ENCODE measurements at regions not wholly inside any gene's neighbourhood (a gene's known extent, or its start where the extent isn't known, plus 50 kb on each side); places are given as distances from the start of the nearest gene placed in this dataset.

GRCh38 chr2:45263147-45263546, 253.9 kb upstream of the SIX2 start:
- DNase-seq = no peak
- Histone ChIP-seq H3K4me1 (no peaks in the 10 kb centered on the region), H3K4me3 (no peak overlapping the region), H3K27ac (no peak overlapping the region), H3K9me3 (no peaks in the 10 kb centered on the region), H3K36me3 (ENCODE audit: low read depth, missing control alignments) (no peaks in the 10 kb centered on the region), H3K27me3 (no peaks in the 10 kb centered on the region)
- intact Hi-C loops (cut with DNase I; ENCODE audit: low total_unique reads) = no loop called here
- TF ChIP-seq POLR2A (IDR thresholded peaks at IDR 0.05) = no peak
- TF ChIP-seq, protein P1, sequence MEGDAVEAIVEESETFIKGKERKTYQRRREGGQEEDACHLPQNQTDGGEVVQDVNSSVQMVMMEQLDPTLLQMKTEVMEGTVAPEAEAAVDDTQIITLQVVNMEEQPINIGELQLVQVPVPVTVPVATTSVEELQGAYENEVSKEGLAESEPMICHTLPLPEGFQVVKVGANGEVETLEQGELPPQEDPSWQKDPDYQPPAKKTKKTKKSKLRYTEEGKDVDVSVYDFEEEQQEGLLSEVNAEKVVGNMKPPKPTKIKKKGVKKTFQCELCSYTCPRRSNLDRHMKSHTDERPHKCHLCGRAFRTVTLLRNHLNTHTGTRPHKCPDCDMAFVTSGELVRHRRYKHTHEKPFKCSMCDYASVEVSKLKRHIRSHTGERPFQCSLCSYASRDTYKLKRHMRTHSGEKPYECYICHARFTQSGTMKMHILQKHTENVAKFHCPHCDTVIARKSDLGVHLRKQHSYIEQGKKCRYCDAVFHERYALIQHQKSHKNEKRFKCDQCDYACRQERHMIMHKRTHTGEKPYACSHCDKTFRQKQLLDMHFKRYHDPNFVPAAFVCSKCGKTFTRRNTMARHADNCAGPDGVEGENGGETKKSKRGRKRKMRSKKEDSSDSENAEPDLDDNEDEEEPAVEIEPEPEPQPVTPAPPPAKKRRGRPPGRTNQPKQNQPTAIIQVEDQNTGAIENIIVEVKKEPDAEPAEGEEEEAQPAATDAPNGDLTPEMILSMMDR (IDR thresholded peaks at IDR 0.05) = no peak
- 66 to 80% methylated on average over 6 of the region's 6 CpGs for WGBS, 2 donors

DNA sequence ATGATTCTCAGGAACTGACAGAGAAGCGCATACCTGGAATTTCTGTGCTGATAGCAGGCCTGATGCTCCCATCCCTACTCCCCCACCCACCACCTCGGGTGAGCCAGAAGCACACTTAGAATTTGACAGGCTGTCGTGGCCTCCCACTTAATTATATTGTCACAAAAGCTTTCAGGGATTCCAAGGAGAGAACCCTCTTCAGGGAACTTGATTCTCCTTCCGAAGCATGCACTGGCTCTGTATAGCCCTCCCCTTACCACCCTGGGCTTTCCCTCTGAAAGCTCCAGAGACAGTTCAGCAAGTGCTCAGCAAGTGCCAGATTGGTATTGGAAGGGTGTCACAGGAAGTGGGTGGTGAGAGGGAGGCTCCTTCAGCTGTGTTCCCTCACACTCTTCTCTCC, 252.5 kb upstream of the SIX2 start:
- WGBS, 2 donors = 58 to 69% methylated on average over 4 of the region's 4 CpGs
- Histone ChIP-seq H3K4me1 (no peaks in the 10 kb centered on the region), H3K36me3 (ENCODE audit: low read depth, missing control alignments) (no peaks in the 10 kb centered on the region), H3K9me3 (no peaks in the 10 kb centered on the region), H3K27ac (no peak overlapping the region), H3K4me3 (no peak overlapping the region), H3K27me3 (no peaks in the 10 kb centered on the region)
- intact Hi-C loops (cut with DNase I; ENCODE audit: low total_unique reads) = no loop called here
- no peak for TF ChIP-seq POLR2A (IDR thresholded peaks at IDR 0.05)
- TF ChIP-seq, protein P1 (IDR thresholded peaks at IDR 0.05) = no peak
- DNase-seq = no peak

DNA sequence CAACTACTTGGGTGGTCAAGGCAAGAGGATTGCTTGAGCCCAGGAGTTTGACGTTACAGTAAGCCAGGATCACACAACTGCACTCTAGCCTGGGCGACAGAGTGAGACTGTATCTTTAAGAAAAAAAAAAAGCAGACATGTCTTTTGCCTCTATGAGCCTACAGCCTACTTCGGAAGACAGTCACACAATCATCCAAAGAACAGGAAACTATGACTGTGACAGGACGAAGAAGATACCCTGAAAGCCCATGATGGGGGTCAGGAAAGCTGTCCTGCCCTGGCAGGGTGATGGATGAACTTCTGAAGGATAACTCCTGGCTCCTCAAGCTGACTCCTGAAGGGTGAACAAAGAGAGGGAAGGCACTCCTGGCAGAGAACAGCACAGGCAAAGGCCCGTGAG, 251.7 kb upstream of the SIX2 start:
- no peak for TF ChIP-seq POLR2A (IDR thresholded peaks at IDR 0.05)
- TF ChIP-seq, protein P1 (IDR thresholded peaks at IDR 0.05) = no peak
- Histone ChIP-seq H3K36me3 (ENCODE audit: low read depth, missing control alignments) (no peaks in the 10 kb centered on the region), H3K27me3 (no peaks in the 10 kb centered on the region), H3K9me3 (no peaks in the 10 kb centered on the region), H3K27ac (no peak overlapping the region), H3K4me1 (no peaks in the 10 kb centered on the region), H3K4me3 (no peak overlapping the region)
- 78 to 79% methylated on average over 4 to 5 of the region's 5 CpGs for WGBS, 2 donors
- no peak for DNase-seq
- intact Hi-C loops (cut with DNase I; ENCODE audit: low total_unique reads) = no loop called here

DNA sequence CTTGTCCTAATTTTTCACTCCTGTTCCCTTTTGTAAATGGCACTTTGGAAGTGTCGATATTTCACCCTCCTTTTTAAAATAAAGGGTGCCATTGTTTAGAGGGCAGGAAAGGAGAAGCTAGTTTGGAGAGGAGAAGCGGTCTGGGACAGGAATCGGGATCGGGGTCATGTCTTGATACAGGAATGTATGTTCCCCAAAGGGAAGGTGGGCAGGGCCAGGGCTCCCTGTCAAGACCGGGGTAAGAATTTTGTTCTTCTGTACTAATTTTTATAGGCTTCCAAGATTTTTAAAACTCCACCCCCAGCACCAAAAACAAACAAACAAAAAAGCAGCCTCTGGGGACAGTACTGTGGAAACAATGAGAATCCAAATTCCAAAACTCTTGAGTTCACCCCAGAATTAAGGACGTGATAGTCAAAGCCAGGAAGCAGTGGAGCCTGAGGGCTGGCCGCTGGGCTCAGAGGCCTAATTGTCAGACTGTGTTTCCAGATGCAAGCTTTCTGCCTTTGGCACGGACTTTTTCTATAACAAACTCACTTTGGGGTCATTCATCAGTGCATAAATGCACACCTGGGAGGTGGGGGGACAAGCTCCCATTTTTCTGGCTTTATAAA, 250.4 kb upstream of the SIX2 start:
- H3K4me3 ChIP-seq = no peak overlapping the region
- WGBS, 2 donors = 52 to 68% methylated on average over 8 of the region's 8 CpGs
- DNase-seq = no peak
- no peak overlapping the region for H3K27ac ChIP-seq
- no peaks in the 10 kb centered on the region for H3K4me1 ChIP-seq
- no peaks in the 10 kb centered on the region for H3K36me3 ChIP-seq (ENCODE audit: low read depth, missing control alignments)
- no peaks in the 10 kb centered on the region for H3K27me3 ChIP-seq
- TF ChIP-seq POLR2A (IDR thresholded peaks at IDR 0.05) = no peak
- TF ChIP-seq, protein P1 (IDR thresholded peaks at IDR 0.05) = no peak
- intact Hi-C loops (cut with DNase I; ENCODE audit: low total_unique reads) = no loop called here
- H3K9me3 ChIP-seq = no peaks in the 10 kb centered on the region

- WGBS, 2 donors = 40 to 56% methylated on average over 8 of the region's 8 CpGs
- TF ChIP-seq POLR2A (IDR thresholded peaks at IDR 0.05) = no peak
- TF ChIP-seq, protein P1 (IDR thresholded peaks at IDR 0.05) = no peak
- H3K4me1 ChIP-seq = no peaks in the 10 kb centered on the region
- H3K9me3 ChIP-seq = no peaks in the 10 kb centered on the region
- H3K36me3 ChIP-seq (ENCODE audit: low read depth, missing control alignments) = no peaks in the 10 kb centered on the region
- no peak overlapping the region for H3K4me3 ChIP-seq
- intact Hi-C loops (cut with DNase I; ENCODE audit: low total_unique reads) = no loop called here
- DNase-seq = no peak
- H3K27me3 ChIP-seq = no peaks in the 10 kb centered on the region
- no peak overlapping the region for H3K27ac ChIP-seq
Measured at GRCh38 chr2:45259138-45259537, 249.9 kb upstream of the SIX2 start.

All from testis (tissue), 2 donors.